Uterus (tissue), 3 donors: ENCODE measurements at regions not wholly inside any gene's neighbourhood (a gene's known extent, or its start where the extent isn't known, plus 50 kb on each side); places are given as distances from the start of the nearest gene placed in this dataset.

Experiments used
- DNase-seq, 2 donors: peaks; one replicate each; pipeline ENCODE4 v3.0.0-alpha.2; 2019 to 2020
- H3K27ac ChIP-seq, 2 donors: fragments of 200-600 bp; sonication (generic); 1 replicate in 1 of 2; 2 replicates in 1 of 2; pipeline ENCODE4 v1.5.1; 2016 to 2018
- H3K27me3 ChIP-seq, 2 donors: fragments of 200-600 bp; sonication (generic); one replicate each; pipeline ENCODE4 v1.5.1; 2018 to 2019; ENCODE audit warnings: control low read depth in 1 of 2
- H3K36me3 ChIP-seq, 2 donors: fragments of 200-600 bp; sonication (generic); one replicate each; pipeline ENCODE4 v1.5.1; 2019; ENCODE audit warnings: control low read depth in 1 of 2
- H3K4me1 ChIP-seq, 2 donors: fragments of 200-600 bp; sonication (generic); one replicate each; pipeline ENCODE4 v1.5.1; 2018 to 2019; ENCODE audit warnings: control low read depth in 1 of 2
- H3K4me3 ChIP-seq, 2 donors: fragments of 200-600 bp; sonication (generic); 1 replicate in 1 of 2; 2 replicates in 1 of 2; pipeline ENCODE4 v1.5.1; 2018 to 2019; ENCODE audit warnings: mild to moderate bottlenecking in 1 of 2
- H3K9me3 ChIP-seq, 2 donors: fragments of 200-600 bp; sonication (generic); one replicate each; pipeline ENCODE4 v1.5.1; 2019; ENCODE audit warnings: control low read depth in 1 of 2
- CTCF ChIP-seq, 4 experiments: fragments of 200-600 bp in 2 of 4; fragments of 450-650 bp in 2 of 4; sonication (generic) in 2 of 4; IDR thresholded peaks; one replicate each; pipeline ENCODE4 v1.5.1; 2016 to 2019; ENCODE audit warnings: antibody characterized with exemption in 4 of 4, mild to moderate bottlenecking in 2 of 4, moderate library complexity in 1 of 4
- POLR2A ChIP-seq, 2 donors: fragments of 450-650 bp; IDR thresholded peaks; one replicate each; pipeline ENCODE4 v1.6.1; 2016; ENCODE audit warnings: antibody characterized with exemption in 2 of 2, mild to moderate bottlenecking in 1 of 2, moderate library complexity in 1 of 2
- intact Hi-C: fragments of 100-400 bp; cut with DNase I; formaldehyde crosslinking; loops from one replicate; pipeline ENCODE4 v1.15.1; 2023; ENCODE audit warnings: low total_unique reads
- donor health status: DM: yes; HTN: yes; CAD: no.

GRCh38 chr16:56057151-56057550, 134.1 kb upstream of the GNAO1 start:
- H3K27ac ChIP-seq, result no peak overlapping the region
- H3K4me3 ChIP-seq, result no peak overlapping the region
- no peaks in the 10 kb centered on the region for H3K27me3 ChIP-seq
- no peaks in the 10 kb centered on the region for H3K4me1 ChIP-seq
- TF ChIP-seq POLR2A (IDR thresholded peaks at IDR 0.05), result no peak
- TF ChIP-seq CTCF (IDR thresholded peaks at IDR 0.05), result no peak
- no peaks in the 10 kb centered on the region for H3K9me3 ChIP-seq
- no peaks in the 10 kb centered on the region for H3K36me3 ChIP-seq
- intact Hi-C loops, result no loop called here
- DNase-seq, result no peak

DNA sequence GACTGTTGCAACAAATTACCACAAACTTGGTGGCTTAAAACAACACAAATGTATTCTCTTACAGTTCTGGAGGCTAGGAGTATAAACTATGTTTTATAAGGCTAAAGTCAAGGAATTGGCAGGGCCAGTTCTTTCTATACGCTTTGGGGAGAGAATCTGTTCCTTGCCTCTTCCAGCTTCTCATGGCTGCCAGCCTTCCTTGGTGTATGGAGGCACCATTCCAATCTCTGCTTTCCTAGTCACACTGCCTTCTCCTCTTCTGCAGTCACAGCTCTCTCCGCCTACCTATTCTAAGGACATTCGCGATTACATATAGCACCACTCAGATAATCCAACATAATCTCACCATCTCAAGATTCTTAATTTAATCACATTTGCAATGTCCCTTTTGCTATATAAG, 140.4 kb upstream of the GNAO1 start:
- TF ChIP-seq CTCF (IDR thresholded peaks at IDR 0.05) (no peak), POLR2A (IDR thresholded peaks at IDR 0.05) (no peak)
- H3K27me3 ChIP-seq, result no peaks in the 10 kb centered on the region
- intact Hi-C loops, result no loop called here
- H3K27ac ChIP-seq, result no peak overlapping the region
- no peaks in the 10 kb centered on the region for H3K36me3 ChIP-seq
- no peaks in the 10 kb centered on the region for H3K4me1 ChIP-seq
- H3K4me3 ChIP-seq, result no peak overlapping the region
- H3K9me3 ChIP-seq, result no peaks in the 10 kb centered on the region
- no peak for DNase-seq

- intact Hi-C loops, result no loop called here
- no peaks in the 10 kb centered on the region for H3K4me1 ChIP-seq
- H3K4me3 ChIP-seq, result no peak overlapping the region
- no peak overlapping the region for H3K27ac ChIP-seq
- no peak for DNase-seq
- TF ChIP-seq CTCF (IDR thresholded peaks at IDR 0.05), result no peak
- TF ChIP-seq POLR2A (IDR thresholded peaks at IDR 0.05), result no peak
- H3K9me3 ChIP-seq, result no peaks in the 10 kb centered on the region
- H3K27me3 ChIP-seq, result no peaks in the 10 kb centered on the region
- H3K36me3 ChIP-seq, result no peaks in the 10 kb centered on the region
Observed at GRCh38 chr16:56048425-56049105, 142.7 kb upstream of the GNAO1 start.

- Histone ChIP-seq H3K27me3 (no peaks in the 10 kb centered on the region), H3K27ac (no peak overlapping the region), H3K4me3 (no peak overlapping the region), H3K9me3 (no peaks in the 10 kb centered on the region), H3K36me3 (no peaks in the 10 kb centered on the region), H3K4me1 (no peaks in the 10 kb centered on the region)
- intact Hi-C loops, result no loop called here
- no peak for TF ChIP-seq CTCF (IDR thresholded peaks at IDR 0.05)
- no peak for TF ChIP-seq POLR2A (IDR thresholded peaks at IDR 0.05)
- no peak for DNase-seq
Observed at GRCh38 chr16:56047307-56048234, 143.7 kb upstream of the GNAO1 start.

DNA sequence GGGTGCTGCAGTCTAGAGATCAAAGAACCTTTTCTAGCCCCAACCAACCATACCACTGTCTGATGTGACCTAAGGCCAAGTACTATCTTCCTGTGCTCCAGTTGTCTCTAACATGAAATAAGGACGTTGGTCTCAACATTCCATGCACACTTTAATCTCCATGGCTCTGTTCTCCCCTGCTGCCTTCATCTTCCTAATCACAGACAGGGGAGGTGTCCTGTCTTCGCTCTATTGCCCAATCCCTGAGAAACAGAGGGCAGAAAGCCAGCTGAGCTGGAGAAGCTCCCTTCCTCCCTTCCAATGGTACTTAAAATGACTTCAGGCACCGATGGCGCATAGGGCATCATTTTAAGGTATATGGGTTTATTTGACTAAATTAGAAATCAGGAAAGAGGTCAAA, 148.9 kb upstream of the GNAO1 start:
- TF ChIP-seq CTCF (IDR thresholded peaks at IDR 0.05) (no peak), POLR2A (IDR thresholded peaks at IDR 0.05) (no peak)
- no peaks in the 10 kb centered on the region for H3K27me3 ChIP-seq
- DNase-seq, result no peak
- H3K4me3 ChIP-seq, result no peak overlapping the region
- no peaks in the 10 kb centered on the region for H3K36me3 ChIP-seq
- intact Hi-C loops, result no loop called here
- H3K9me3 ChIP-seq, result peaks cover 0 to under 1% of the 10 kb centered on the region in 2 donors
- H3K27ac ChIP-seq, result no peak overlapping the region
- no peaks in the 10 kb centered on the region for H3K4me1 ChIP-seq
